Keratinocyte (primary cell): ENCODE measurements at regions not wholly inside any gene's neighbourhood (a gene's known extent, or its start where the extent isn't known, plus 50 kb on each side); places are given as distances from the start of the nearest gene placed in this dataset.

Experiments used
- EZH2 ChIP-seq: IDR thresholded peaks from one replicate; pipeline ENCODE4 v1.6.1; 2012; ENCODE audit warnings: inconsistent platforms, mild to moderate bottlenecking, low read length, moderate library complexity
- TF ChIP-seq, protein P1 (sequence below), 3 experiments: IDR thresholded peaks in 1 of 3; conservative IDR thresholded peaks in 1 of 3; optimal IDR thresholded peaks in 1 of 3; 2 replicates in 2 of 3; 3 replicates in 1 of 3; pipeline versions ENCODE3 to v1.5.1; 2011; ENCODE audit warnings: low read length in 3 of 3, mild to moderate bottlenecking in 3 of 3, moderate library complexity in 2 of 3, control low read depth in 1 of 3, inconsistent platforms in 1 of 3; ENCODE audit not compliant: insufficient read depth in 2 of 3; ENCODE audit errors: extremely low read depth in 1 of 3

- TF ChIP-seq, protein P1, sequence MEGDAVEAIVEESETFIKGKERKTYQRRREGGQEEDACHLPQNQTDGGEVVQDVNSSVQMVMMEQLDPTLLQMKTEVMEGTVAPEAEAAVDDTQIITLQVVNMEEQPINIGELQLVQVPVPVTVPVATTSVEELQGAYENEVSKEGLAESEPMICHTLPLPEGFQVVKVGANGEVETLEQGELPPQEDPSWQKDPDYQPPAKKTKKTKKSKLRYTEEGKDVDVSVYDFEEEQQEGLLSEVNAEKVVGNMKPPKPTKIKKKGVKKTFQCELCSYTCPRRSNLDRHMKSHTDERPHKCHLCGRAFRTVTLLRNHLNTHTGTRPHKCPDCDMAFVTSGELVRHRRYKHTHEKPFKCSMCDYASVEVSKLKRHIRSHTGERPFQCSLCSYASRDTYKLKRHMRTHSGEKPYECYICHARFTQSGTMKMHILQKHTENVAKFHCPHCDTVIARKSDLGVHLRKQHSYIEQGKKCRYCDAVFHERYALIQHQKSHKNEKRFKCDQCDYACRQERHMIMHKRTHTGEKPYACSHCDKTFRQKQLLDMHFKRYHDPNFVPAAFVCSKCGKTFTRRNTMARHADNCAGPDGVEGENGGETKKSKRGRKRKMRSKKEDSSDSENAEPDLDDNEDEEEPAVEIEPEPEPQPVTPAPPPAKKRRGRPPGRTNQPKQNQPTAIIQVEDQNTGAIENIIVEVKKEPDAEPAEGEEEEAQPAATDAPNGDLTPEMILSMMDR (optimal IDR thresholded peaks at IDR 0.05 in 1 of 3, IDR thresholded peaks at IDR 0.05 in 1 of 3, conservative IDR thresholded peaks at IDR 0.05 in 1 of 3; ENCODE audit: extremely low read depth in 1 of 3, insufficient read depth in 2 of 3, low read length in 3 of 3): no peak
- TF ChIP-seq EZH2: no peak
These were observed 82.0 kb upstream of the DPH5 start for GRCh38 chr1:101107496-101108110.
